GM19025 (cell line): ENCODE measurements at regions not wholly inside any gene's neighbourhood (a gene's known extent, or its start where the extent isn't known, plus 50 kb on each side); places are given as distances from the start of the nearest gene placed in this dataset.
A peak's percentile ranks its signal among the peaks of the same experiment; 100 is the strongest.
"Not testable (repeated sequence)": the region's sequence is repeated elsewhere in the genome, so short reads cannot be mapped to it uniquely, and the experiment has no call there.

Experiments used
- ATAC-seq: cut with Tn5 transposase; IDR thresholded peaks from one replicate; pipeline ENCODE4 v1.9.1; 2021; ENCODE audit warnings: mild to moderate bottlenecking, low read depth, moderate library complexity; ENCODE audit not compliant: unreplicated experiment

- ATAC-seq: no peak
Measured at GRCh38 chr2:207320381-207321159, 154.8 kb upstream of the KLF7 start.

- ATAC-seq: no peak
Measured at GRCh38 chr2:207321514-207321913, 155.8 kb upstream of the KLF7 start.

GRCh38 chr2:207324001-207324400, 158.3 kb upstream of the KLF7 start:
- no peak for ATAC-seq

GRCh38 chr2:207327513-207327912, 161.8 kb upstream of the KLF7 start:
- ATAC-seq: no peak

- ATAC-seq: peak; percentile 28
Measured at GRCh38 chr2:207328944-207329386, 163.2 kb upstream of the KLF7 start.

- ATAC-seq: peak; percentile 46
Measured at GRCh38 chr2:207330912-207331311, 165.2 kb upstream of the KLF7 start.

- ATAC-seq: no peak
Measured at GRCh38 chr2:207331674-207332073, 165.9 kb upstream of the KLF7 start.

- peak; percentile 26 for ATAC-seq
Measured at GRCh38 chr2:207332480-207333212, 166.9 kb upstream of the KLF7 start.

- ATAC-seq: no peak
Measured at GRCh38 chr2:207333599-207334300, 168.0 kb upstream of the KLF7 start.

GRCh38 chr2:207334301-207334623, 168.5 kb upstream of the KLF7 start:
- ATAC-seq: peak; percentile 13

- ATAC-seq: peak; percentile 32
Measured at GRCh38 chr2:207334624-207335371, 169.1 kb upstream of the KLF7 start.

GRCh38 chr2:207337234-207338219, 171.8 kb upstream of the KLF7 start:
- ATAC-seq: no peak

GRCh38 chr2:207338220-207338607, 172.5 kb upstream of the KLF7 start:
- no peak for ATAC-seq

- ATAC-seq: no peak
Measured at GRCh38 chr2:207338610-207339009, 172.9 kb upstream of the KLF7 start.

- ATAC-seq: no peak
Measured at GRCh38 chr2:207341112-207341750, 175.5 kb upstream of the KLF7 start.

- no peak for ATAC-seq
Measured at GRCh38 chr2:207341804-207342203, 176.1 kb upstream of the KLF7 start.

GRCh38 chr2:207344596-207345394, 179.0 kb upstream of the KLF7 start:
- not testable (repeated sequence) for ATAC-seq

GRCh38 chr2:207351171-207351570, 178.6 kb upstream of the CREB1 start:
- no peak for ATAC-seq
